Activated B cell treated with CpG ODN at 0.5 μM for 24 hours (primary cell): ENCODE measurements at regions not wholly inside any gene's neighbourhood (a gene's known extent, or its start where the extent isn't known, plus 50 kb on each side); places are given as distances from the start of the nearest gene placed in this dataset.

Experiments used
- ATAC-seq: fragments of 200-7000 bp; cut with Tn5 transposase; one replicate; pipeline ENCODE4 v1.10.0; 2021; ENCODE audit warnings: low read depth, mild to moderate bottlenecking, moderate library complexity
- CTCF ChIA-PET: fragments of 350-600 bp; sonication (Branson Sonifier 250); formaldehyde crosslinking; loops from one replicate; lab custom pipeline; 2021; ENCODE audit warnings: antibody characterized with exemption; lab: Charles Lee
- POLR2A ChIA-PET: fragments of 350-600 bp; sonication (Branson Sonifier 250); formaldehyde crosslinking; loops from one replicate; lab custom pipeline; 2021; ENCODE audit warnings: antibody characterized with exemption; lab: Charles Lee
- DNase-seq: peaks from one replicate; pipeline ENCODE4 v3.0.0; 2022
- H3K27ac Mint-ChIP-seq: one replicate; pipeline ENCODE4 v1.8.0; 2020; ENCODE audit warnings: mixed read lengths
- H3K27me3 Mint-ChIP-seq: one replicate; pipeline ENCODE4 v1.8.0; 2021; ENCODE audit warnings: mixed read lengths
- H3K36me3 Mint-ChIP-seq: one replicate; pipeline ENCODE4 v1.8.0; 2021; ENCODE audit warnings: low read depth, mixed read lengths
- H3K4me1 Mint-ChIP-seq: one replicate; pipeline ENCODE4 v1.8.0; 2021; ENCODE audit warnings: mixed read lengths
- H3K4me3 Mint-ChIP-seq: one replicate; pipeline ENCODE4 v1.8.0; 2020; ENCODE audit warnings: mild to moderate bottlenecking, mixed read lengths
- H3K9me3 Mint-ChIP-seq: one replicate; pipeline ENCODE4 v1.8.0; 2020; ENCODE audit warnings: mixed read lengths
- intact Hi-C: fragments of 100-400 bp; cut with micrococcal nuclease; formaldehyde crosslinking; loops from one replicate; pipeline ENCODE4 v1.15.1; 2024
- TF ChIP-seq, protein P1 (sequence below): fragments of 200-600 bp; IDR thresholded peaks from one replicate; pipeline ENCODE4 v1.8.0; 2022; ENCODE audit warnings: antibody characterized with exemption, mild to moderate bottlenecking

DNA sequence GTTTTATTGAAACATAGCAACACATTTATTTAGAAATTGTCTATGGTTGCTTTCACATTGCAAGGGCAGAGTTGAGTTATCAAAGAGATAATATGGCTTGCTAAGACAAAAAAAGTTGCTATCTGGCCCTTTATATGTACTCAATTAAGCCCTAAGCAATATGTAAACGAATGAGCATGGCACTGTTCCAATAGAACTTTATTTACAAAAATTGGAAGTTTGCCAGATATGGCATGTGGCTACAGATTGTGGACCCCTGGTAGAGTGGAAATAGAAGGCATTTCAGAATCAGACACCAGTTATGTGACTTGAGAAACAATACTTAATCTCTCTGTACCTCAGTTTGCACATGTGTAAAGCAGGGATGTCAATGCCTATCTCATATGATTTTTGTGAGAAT, 515.6 kb upstream of the SGO1 start:
- ChIA-PET POLR2A (no interaction called here), CTCF (no interaction called here)
- H3K27ac Mint-ChIP-seq, result no peak overlapping the region
- TF ChIP-seq, protein P1, sequence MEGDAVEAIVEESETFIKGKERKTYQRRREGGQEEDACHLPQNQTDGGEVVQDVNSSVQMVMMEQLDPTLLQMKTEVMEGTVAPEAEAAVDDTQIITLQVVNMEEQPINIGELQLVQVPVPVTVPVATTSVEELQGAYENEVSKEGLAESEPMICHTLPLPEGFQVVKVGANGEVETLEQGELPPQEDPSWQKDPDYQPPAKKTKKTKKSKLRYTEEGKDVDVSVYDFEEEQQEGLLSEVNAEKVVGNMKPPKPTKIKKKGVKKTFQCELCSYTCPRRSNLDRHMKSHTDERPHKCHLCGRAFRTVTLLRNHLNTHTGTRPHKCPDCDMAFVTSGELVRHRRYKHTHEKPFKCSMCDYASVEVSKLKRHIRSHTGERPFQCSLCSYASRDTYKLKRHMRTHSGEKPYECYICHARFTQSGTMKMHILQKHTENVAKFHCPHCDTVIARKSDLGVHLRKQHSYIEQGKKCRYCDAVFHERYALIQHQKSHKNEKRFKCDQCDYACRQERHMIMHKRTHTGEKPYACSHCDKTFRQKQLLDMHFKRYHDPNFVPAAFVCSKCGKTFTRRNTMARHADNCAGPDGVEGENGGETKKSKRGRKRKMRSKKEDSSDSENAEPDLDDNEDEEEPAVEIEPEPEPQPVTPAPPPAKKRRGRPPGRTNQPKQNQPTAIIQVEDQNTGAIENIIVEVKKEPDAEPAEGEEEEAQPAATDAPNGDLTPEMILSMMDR, result no peak
- ATAC-seq (no peak), DNase-seq (no peak)
- intact Hi-C loops, result no loop called here
- H3K4me1 Mint-ChIP-seq, result no peaks in the 10 kb centered on the region
- H3K9me3 Mint-ChIP-seq, result peaks cover 7% of the 10 kb centered on the region
- no peak overlapping the region for H3K4me3 Mint-ChIP-seq
- H3K36me3 Mint-ChIP-seq, result no peaks in the 10 kb centered on the region
- H3K27me3 Mint-ChIP-seq, result no peaks in the 10 kb centered on the region

DNA sequence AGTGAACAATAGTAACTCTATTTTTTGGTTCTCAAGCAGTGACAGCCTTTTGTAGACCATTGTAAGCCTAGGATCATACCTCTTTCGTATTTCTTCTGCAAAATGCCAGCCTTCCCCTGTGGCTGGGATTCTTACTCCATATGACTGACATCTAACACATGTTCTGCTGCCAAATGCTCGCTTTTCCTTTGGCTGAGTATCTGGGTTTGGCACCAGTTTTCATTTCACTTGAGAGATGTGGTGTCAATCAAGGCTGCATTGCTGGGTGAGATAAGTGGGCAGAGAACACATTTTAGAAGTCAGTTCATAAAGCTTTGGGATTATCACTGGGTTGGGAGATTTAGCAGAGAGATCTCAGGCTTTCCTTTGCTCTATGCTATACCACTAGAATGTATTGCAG, 514.7 kb upstream of the SGO1 start:
- H3K27me3 Mint-ChIP-seq, result no peaks in the 10 kb centered on the region
- CTCF ChIA-PET, result no interaction called here
- DNase-seq (no peak), ATAC-seq (no peak)
- intact Hi-C loops, result no loop called here
- TF ChIP-seq, protein P1, result no peak
- no peaks in the 10 kb centered on the region for H3K36me3 Mint-ChIP-seq
- peaks cover 7% of the 10 kb centered on the region for H3K9me3 Mint-ChIP-seq
- no peak overlapping the region for H3K4me3 Mint-ChIP-seq
- H3K27ac Mint-ChIP-seq, result no peak overlapping the region
- no peaks in the 10 kb centered on the region for H3K4me1 Mint-ChIP-seq
- POLR2A ChIA-PET, result no interaction called here

DNA sequence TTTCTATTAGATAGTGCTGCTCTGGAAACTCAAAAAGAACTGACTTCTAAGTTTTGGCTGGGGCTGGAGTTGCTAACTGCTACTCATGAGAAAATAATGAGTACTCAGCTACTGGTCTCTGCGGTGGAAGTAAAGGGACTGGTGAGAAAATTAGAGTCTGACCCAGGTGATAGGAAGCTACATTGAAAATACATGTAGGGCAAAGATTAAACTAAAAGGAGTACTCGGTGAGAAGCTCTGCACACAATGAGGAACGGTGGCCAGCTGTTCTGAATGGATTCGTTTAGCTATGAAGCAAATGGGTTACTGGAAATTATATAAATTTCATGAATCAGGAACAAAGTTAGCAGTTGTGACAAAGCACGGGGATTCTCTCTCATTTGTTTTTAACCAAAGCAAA, 512.9 kb upstream of the SGO1 start:
- Mint-ChIP-seq H3K27me3 (no peaks in the 10 kb centered on the region), H3K36me3 (no peaks in the 10 kb centered on the region), H3K9me3 (peaks cover 7% of the 10 kb centered on the region), H3K27ac (no peak overlapping the region), H3K4me3 (no peak overlapping the region), H3K4me1 (no peaks in the 10 kb centered on the region)
- intact Hi-C loops, result no loop called here
- TF ChIP-seq, protein P1, result no peak
- CTCF ChIA-PET, result no interaction called here
- POLR2A ChIA-PET, result no interaction called here
- ATAC-seq (no peak), DNase-seq (no peak)

DNA sequence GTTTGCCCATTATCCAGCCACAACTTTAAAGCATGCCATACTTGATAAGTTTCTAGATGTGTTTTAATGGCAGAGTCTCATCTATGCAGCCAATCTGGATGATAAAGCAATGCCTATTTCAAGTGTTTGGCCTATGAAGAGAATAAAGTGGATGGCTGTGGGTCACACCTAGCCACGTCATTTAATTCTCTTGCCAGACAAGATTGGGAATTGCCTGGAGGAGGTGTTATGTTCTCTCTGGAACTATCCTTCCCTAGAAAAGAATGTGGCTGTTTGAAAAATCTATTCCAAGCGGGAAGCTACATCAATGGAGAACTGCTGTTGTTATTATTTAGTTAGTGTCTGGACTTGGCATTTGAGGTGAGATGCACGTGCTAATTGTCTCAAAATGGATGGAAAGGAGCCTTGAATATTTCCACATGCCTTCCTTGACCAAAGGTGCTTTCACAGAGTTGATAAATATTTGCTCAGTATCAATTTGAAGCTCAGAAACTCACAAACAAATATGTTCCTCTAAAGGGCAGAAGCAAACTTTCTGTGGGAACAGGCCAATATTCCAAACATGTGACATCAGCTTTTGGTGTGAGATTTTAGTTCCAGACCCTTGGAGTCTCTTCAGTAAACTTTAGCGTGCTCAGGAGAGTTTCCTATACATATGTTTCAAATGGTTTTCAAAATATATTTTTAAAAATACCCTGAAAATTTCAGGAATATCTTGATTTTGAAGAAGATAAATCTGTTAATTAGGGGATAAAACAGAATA, 510.6 kb upstream of the SGO1 start:
- CTCF ChIA-PET, result no interaction called here
- Mint-ChIP-seq H3K36me3 (no peaks in the 10 kb centered on the region), H3K9me3 (peaks cover 2% of the 10 kb centered on the region), H3K27me3 (no peaks in the 10 kb centered on the region), H3K4me3 (no peak overlapping the region), H3K27ac (no peak overlapping the region), H3K4me1 (no peaks in the 10 kb centered on the region)
- no peak for DNase-seq
- intact Hi-C loops, result no loop called here
- TF ChIP-seq, protein P1, result no peak
- POLR2A ChIA-PET, result no interaction called here
- ATAC-seq, result no peak

DNA sequence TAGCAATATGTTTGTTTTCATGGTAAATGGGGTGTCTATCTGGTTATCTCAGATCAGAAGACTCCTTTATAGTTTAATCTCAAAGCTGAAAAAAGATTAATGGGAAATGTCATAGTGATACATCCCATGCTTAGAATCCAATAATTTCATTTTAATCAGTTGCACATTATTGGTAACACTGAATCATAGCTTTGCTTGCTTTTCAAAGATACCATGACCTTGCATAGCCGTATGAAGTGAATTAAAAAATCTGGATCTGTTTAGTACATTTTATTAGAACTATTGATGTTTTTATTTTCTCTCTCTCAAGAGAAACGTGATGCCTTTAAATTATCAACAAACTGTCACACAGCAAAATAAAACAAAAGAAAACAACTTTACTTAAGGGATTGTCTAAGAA, 506.7 kb upstream of the SGO1 start:
- POLR2A ChIA-PET, result no interaction called here
- H3K4me1 Mint-ChIP-seq, result no peaks in the 10 kb centered on the region
- TF ChIP-seq, protein P1, result no peak
- no peak for DNase-seq
- H3K27ac Mint-ChIP-seq, result no peak overlapping the region
- H3K36me3 Mint-ChIP-seq, result no peaks in the 10 kb centered on the region
- no peak for ATAC-seq
- H3K27me3 Mint-ChIP-seq, result no peaks in the 10 kb centered on the region
- no peak overlapping the region for H3K4me3 Mint-ChIP-seq
- intact Hi-C loops, result no loop called here
- H3K9me3 Mint-ChIP-seq, result no peaks in the 10 kb centered on the region
- CTCF ChIA-PET, result no interaction called here
